LHCN-M2 (cell line): ENCODE measurements at regions not wholly inside any gene's neighbourhood (a gene's known extent, or its start where the extent isn't known, plus 50 kb on each side); places are given as distances from the start of the nearest gene placed in this dataset.
"Not testable (repeated sequence)": the region's sequence is repeated elsewhere in the genome, so short reads cannot be mapped to it uniquely, and the experiment has no call there.

Source experiments
- DNase-seq: peaks from one replicate; pipeline ENCODE4 v3.0.0-alpha.2; 2012; ENCODE audit warnings: low read depth

DNA sequence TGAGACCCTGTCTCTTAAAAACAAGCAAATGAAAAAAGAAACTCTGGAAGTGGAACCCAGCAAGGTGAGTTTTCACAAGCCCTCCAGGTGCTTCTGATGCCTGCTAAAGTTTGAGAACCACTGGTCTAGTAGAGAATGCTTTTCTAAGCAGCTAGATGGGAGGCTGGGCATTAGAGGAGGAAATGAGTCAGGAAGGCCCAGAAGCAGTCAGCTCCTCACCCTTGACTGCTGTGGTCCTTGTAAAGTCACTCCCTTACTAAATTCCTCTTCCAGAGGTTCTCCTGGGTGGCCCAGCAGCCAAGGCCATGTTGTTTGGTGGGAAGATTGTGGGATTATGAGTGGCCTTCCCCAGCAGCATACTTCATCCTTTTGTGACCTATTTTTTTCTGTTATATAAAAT, 52.0 kb upstream of the FYN start:
- DNase-seq, result peak; percentile 60

DNA sequence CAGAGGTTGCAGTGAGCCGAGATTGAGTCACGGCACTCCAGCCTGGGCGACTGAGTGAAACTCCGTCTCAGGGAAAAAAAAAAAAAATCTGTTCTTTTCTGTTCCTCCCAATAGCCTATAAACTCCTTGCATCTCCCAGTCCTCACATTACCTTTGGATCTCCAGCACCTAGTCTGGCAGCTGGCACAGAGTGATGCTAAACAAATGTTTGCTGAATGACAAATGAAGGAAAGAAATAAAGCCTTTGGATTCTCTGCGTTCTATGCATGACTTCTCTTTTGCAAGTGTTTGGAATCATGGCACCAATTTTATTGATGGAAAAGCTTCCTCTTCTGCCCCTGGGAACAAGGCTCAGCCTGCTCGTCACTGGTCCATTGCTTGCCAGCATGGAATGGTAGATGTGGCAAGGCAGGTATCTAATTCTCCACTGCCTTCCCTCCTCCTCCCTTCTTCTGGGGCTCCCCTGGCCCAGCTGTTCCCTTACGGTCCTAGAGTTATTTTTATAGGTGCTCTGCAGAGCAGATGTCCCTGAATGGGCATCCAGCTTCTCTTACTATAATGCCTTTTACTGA, 53.6 kb upstream of the FYN start:
- no peak for DNase-seq

DNA sequence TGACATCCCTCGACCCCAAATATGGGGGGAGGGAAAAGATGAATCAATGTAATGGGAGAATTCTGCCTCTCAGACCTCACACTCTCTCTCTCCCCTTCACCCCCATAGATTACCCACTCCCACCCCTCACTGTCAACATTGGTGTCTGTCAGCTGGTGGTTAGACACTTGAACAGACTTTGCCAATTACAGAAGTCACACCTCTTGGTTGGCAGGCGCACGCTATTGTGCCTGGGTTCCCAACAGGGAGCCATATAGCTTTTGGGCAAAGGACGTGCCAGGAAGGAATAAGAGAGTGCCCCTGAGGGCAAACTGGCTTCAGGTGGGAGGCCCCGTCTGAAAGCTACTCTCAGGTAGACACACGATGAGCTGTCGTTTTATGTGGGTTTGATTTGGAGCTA, 54.1 kb upstream of the FYN start:
- DNase-seq, result no peak

DNA sequence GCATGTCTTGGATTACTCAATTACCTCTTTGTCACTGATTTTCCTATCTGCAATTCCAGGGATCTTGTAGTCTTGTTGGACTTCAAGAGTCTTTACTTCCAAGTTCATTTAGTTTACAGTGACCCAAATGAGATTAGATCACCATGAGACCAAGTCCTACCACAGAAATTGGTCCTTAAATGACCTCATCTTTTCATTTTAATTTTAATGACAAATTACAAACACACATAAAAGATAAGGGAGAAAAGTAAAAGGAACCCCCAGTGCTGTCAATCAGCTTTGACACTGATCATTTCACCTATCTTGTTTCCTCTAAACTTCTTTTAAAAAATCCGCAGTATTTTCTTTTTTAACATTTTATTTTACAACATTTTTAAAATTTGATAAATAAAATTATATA, 54.9 kb upstream of the FYN start:
- no peak for DNase-seq

DNA sequence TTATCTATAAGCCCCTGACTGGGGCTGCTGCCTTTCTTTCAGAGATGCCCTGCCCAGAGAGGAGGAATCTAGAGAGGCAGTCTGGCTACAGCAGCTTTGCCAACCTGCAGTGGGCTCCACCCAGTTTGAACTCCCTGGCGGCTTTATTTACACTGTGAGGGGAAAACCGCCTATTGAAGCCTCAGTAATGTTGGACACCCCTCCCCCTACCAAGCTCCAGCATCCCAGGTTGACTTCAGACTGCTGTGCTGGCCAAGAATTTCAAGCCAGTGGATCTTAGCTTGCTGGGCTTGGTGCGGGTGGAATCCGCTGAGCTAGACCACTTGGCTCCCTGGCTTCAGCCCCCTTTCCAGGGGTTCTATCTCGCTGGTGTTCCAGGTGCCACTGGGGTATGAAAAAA, 61.4 kb upstream of the FYN start:
- DNase-seq, result not testable (repeated sequence)

DNA sequence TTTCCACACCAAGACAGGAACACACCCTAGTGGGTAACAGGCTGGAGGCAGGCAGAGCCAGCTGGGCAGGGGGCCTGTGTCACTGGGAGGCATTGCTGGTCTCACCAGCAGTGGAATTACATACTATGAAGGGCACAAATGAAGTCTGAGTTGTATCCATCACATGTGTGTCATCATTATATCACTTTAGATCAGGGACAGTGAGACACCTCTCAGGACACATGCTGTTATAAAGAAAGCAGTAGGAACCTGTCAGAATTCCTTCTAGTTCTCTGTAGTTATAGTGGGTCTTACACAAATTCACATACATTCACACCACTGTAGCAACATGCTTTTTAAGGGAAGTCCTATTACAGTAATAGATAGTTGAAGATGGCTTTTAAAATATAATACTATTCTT, 63.5 kb upstream of the FYN start:
- no peak for DNase-seq

DNA sequence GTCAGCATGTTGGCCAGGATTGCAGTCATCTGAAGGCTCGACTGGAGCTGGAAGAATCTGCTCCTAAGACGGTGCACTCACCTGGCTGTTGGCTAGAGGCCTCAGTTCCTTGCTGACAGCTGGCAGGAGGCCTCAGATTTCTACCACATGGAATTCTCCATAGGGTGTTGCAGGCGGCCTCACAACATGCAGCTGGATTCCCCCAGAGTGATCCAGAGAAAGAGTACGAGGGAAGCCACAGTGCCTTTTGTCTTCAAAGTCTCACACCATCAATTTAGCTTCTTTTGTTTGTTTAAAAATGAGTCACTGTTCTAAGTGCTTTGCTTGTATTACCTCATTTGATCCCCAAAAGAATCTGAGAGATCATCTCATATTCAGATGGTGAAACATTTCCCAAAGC, 65.5 kb upstream of the FYN start:
- DNase-seq, result peak; percentile 92

DNA sequence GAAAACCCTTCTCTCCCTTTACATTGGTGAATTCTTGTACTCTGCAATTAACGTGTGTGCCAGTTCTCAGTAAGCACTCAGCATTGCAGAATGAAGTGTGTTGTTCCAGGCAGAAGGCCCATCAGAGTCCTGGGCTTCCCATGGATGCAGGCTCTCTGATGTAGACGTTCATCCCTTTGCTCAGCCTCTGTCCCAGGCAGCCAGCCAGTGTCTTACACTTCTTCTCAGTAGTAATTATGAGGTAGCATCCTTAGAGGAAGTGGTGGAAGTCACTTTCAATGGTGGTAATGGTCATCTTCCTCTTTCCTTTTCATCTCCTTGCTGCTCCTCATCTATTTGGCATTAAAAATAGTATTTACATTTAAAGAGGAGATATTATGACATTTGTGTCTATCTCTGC, 66.7 kb upstream of the FYN start:
- DNase-seq, result no peak

DNA sequence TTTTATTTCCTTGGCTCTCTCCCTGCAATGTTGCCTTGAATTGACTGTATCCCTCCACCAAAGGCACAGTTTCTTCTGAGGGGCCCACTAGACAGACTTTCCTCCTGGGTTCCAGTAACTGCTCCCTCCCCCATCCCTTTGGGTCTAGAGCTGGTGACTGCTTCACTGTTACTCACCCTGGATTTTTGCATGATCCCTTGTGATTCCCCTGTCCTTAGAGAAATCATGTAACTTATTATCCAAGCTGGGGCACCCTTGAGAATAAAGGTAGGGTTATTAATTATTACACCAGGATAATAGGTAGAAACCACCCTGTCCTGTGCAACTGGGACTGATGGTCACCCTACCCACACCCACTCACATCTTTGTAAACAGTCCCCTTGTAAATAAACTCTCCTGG, 67.5 kb upstream of the FYN start:
- no peak for DNase-seq

DNA sequence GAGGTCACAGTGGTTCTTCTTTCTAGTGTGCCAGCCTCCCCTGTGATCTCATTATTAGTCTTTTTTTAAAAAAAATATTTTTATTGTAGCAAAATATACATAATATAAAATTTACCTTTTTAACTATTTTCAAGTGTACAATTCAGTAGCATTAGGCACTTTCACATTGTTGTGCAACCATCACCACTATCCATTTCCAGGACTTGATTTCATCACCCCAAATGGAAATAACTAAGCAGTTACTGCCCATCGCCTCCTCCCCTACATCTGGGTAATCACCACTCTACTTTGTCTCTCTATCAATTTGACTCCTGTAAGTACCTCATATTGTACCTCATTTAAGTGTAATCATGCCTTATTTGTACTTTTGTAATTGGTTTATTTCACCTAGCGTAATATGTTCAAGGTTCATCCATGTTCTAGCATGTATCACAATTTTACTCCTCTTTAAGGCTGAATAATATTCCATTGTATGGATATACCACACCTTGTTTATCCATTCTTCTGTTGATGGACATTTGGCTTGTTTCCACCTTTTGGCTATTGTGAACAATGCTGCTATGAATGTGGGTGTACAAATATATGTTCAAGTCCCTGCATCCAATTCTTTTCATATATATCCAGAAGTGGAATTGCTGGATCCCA, 68.6 kb upstream of the FYN start:
- no peak for DNase-seq

DNA sequence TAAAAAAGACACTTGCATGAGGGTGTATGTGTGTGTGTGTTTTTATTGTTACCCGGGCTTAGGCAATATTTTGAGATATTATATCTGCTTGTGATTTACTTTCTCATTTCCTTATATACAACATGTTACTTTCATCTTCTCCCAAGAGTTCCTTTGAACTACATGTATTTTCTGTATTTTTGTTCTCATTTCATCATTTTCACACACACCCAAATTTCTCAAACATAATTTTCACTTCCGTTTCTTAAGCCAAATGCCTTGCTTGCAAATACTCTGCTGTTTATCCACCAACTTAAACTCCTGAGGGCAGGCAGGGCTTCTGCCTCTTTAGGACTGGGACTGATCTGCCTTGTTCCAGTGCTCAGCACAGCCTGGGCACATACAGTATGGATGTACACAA, 69.3 kb upstream of the FYN start:
- DNase-seq, result no peak

DNA sequence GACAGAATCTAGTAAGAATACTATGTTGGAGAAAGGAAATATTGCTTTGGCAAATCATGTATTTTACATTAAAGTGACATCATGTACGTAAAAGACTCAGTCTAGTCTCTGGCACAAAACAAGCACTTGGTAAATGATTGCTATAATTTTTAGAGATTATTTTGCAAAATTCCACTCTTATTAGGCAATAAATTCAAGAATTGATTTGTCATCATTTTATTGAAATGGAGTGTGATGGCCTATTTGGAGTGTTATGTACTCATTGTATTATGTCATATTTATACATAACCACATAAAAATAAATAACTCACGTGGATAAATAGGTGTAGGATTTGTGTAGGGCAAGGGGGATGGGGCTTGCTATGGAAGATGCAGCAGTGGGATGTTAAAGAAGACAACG, 70.0 kb upstream of the FYN start:
- no peak for DNase-seq

DNA sequence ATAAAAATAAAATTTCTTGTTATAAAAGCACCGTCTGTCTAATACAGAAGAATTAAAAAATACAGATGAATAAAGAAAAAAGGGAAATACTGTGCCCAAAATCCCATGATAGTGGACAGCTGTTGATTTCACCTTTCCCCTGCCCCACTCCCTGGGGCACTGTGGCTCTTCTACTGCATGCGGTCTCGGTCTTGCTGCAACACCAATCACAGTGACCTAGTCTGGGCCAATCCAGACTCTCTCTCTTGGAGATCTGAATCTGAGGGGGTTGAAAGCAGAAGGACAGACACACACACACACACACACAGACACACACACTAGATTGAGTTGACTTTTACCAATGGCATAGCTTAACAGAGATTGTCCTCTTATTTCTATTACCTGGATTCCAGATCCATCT, 70.5 kb upstream of the FYN start:
- no peak for DNase-seq

DNA sequence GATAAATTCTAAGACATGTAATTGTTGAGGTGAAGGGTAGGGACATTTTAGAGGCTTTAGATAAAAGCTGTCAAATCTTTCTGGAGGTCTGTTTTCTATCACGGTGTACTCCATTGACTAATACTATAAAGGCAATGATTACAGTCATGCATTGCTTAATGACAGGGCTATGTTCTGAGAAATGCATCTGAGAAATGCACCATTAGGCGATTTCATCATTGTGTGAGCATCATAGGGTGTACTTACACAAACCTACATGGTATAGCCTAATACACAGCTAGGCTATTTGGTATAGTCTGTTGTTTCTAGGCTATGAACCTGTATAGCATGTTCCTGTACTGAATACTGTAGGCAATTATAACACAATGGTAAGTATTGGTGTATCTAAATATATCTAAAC, 71.3 kb upstream of the FYN start:
- DNase-seq, result no peak

DNA sequence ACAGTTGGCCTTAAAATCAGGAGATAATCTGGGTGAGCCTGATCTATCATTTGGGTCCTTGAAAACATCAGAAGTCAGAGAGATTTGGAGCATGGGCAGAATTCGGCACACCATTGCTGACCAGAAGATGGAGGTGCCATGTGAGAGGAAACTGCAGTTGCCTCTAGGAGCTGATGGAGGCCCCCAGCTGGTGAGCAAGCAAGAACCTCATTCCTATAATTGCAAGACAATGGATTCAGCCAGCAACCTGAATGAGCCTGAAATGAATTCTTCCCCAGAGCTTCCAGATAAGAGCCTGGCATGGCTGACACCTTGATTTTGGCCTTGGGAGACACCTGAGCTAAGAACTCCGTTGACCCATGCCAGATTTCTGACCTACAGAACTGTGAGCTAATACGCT, 76.3 kb upstream of the FYN start:
- DNase-seq, result no peak

DNA sequence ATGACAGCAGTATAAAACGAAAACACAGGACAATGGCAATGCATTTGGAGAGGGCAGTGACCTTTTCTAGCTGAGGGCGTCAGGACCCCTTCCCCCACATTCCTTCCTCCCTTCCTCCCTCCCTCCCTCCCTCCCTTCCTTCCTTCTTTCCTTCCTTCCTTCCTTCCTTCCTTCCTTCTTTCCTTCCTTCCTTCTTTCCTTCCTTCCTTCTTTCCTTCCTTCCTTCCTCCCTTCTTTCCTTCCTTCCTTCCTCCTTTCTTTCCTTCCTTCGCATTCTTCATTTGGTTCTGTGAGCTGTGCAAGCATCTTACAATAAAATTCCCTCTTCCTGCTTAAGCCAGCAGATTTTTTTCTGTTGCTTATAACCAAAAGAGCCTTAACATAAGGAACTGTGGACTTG, 76.7 kb upstream of the FYN start:
- DNase-seq, result not testable (repeated sequence)

DNA sequence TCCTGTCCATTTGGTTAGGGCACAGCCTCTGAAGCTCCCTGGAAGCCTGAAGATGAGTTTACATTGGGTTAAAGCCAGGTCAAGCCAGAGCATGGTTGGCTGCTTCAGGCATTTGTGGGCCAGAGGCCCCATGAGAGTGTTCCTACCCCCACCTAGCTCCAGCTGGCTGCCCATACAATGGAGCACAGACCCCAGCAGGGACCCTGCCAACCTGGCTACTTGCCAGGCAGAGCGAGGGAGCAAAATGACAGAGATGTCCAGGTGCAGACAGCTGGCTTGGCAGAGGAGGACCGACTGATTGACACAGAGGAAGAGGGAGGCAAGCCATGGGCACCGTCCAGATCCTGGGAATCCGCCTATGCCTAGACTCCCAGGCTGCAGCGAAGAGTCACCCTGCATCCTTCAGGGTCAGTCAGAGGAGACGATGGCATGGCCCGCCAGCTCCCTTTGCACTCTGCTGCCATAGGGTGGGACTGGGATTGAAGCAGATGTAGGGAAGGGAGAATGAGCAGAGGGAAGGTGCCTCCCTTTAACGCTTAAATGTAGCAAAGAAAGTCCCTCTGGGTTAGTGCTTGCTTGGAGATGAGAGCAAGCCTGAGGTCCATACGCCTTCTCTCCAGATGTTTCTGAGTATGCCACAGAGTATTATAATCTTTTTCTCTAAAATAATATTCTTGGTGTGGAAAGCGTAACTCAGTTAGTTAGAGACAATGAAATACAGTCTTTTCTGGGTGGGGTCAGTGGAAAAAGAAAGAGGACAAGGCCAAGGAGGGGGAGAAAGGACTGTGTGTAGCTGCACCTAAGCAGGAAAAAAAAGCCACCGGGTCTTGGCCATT, 77.6 kb upstream of the FYN start:
- peak; percentile 63 for DNase-seq

DNA sequence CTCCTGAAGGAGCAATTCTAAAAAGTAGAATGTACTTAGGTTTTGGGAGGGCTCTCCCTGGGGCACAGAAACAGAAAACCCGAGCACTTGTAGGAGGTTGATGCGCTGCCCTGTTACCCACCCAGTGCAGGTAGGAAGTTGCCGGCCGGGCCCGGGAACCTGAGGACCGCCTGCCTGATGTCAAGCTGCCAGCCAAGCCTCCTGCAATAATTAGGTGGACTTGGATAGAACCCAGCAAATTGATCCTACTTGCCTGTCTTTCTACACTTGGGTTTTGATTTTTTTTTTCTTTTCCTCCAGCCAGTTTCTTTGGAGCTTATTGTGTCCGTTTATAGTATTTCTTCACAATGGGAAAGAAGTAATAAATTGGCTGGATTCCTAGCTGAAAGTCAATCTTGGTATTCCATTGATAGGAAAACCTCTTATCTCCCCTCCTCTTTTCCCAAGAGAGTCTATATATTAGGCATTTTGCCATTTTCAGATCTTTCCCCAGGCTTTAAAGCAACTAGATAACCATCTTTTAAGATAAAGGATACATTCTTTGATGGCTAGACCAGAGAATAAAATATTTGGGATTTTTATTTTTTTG, 78.3 kb upstream of the FYN start:
- DNase-seq, result no peak

DNA sequence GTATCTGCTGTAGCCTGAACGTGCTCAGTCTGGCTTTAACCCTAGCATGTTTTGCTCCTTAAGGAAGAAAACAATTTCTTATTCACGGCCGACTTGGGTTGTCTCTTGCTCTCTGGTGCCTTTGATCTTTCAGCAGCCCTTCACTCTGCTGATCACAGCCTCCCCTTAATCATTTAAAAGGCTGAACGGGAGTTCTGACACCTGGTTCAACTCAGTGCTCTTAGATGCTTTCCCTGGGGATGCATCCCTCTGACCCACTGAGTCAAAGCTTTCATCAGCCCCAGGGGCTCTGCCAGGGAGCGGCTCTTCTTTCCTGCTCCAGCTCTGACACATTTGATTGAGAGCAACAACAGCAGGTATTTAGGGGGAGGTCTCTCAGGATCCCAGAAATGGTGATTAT, 79.0 kb upstream of the FYN start:
- peak; percentile 51 for DNase-seq

DNA sequence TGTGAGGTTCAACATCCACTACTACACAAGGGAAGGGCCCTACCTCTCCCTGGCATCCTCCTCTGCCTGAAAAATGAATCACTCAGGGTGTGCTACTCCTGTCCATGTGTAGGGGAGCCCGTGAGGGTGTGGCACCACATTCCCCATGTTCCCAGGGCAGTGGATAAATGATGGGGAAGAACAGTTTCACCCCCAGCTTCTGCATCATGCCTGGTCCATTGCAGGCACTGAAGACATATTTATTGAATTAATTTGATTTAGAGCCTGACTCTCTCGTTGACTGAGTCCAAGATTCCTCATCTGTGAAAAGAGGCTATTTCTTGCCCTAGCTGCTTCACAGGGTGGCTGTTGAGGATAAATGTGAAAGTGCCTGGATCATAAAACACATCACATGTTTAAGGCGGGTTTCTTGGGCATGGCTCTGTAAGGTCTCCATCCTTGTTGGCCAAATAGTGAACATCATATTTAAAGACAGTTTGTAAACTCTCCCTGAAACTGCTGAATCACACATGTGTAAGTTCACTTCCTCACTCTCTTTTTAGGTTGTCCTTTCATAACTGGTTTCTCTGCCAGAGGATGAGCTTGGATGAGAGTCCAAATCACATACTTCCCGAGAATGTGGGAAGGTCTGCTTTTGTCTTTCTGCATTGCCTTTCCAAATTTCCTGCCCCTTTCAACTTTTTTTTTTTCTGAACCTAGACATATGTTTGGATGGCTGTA, 79.7 kb upstream of the FYN start:
- peak; percentile 38 for DNase-seq

DNA sequence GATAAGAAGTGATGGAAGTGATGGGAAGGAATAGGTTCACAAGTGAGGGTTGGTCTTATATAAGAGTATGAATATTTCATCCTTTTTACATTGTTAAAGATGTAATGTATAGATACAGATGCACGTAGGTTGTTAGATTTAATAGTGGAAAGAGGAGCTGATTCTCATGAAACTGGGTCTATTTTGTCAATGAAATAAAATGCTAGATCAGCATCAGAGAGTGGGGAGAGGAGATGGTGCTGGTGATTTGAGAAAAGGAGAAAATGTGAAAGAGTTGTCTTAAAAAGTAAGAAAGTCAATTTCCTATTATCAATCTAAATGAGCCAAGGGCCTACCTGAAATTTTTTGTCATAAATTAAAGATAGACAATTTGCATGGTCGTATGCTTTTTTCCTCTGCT, 82.8 kb upstream of the FYN start:
- DNase-seq, result no peak
